Liver (tissue), 3 donors: ENCODE measurements at regions not wholly inside any gene's neighbourhood (a gene's known extent, or its start where the extent isn't known, plus 50 kb on each side); places are given as distances from the start of the nearest gene placed in this dataset.

Experiments used
- ATF3 ChIP-seq: IDR thresholded peaks from 2 replicates; pipeline ENCODE4 v1.6.1; 2016; ENCODE audit warnings: antibody characterized with exemption
- CTCF ChIP-seq: fragments of 150-350 bp; IDR thresholded peaks from 2 replicates; pipeline ENCODE4 v1.5.1; 2017; ENCODE audit warnings: improper control_type of control experiment, low read depth, low read length; ENCODE audit not compliant: missing input control
- FOXA1 ChIP-seq: IDR thresholded peaks from 2 replicates; pipeline ENCODE4 v1.6.1; 2016; ENCODE audit warnings: antibody characterized with exemption
- GABPA ChIP-seq, 2 donors: IDR thresholded peaks in 1 of 2; conservative IDR thresholded peaks in 1 of 2; 2 replicates each; pipeline ENCODE4 v1.6.1; 2016; ENCODE audit warnings: antibody characterized with exemption in 2 of 2, mild to moderate bottlenecking in 1 of 2, moderate library complexity in 1 of 2
- HNF4A ChIP-seq, 2 donors: conservative IDR thresholded peaks; 2 replicates each; pipeline ENCODE4 v1.6.1; 2016; ENCODE audit warnings: antibody characterized with exemption in 2 of 2, mild to moderate bottlenecking in 2 of 2
- JUND ChIP-seq, 2 donors: IDR thresholded peaks; 2 replicates each; pipeline ENCODE4 v1.6.1; 2016; ENCODE audit warnings: antibody characterized with exemption in 2 of 2
- MAX ChIP-seq: IDR thresholded peaks from 2 replicates; pipeline ENCODE4 v1.6.1; 2016; ENCODE audit warnings: antibody characterized with exemption
- NR2F2 ChIP-seq: IDR thresholded peaks from 2 replicates; pipeline ENCODE4 v1.6.1; 2016; ENCODE audit warnings: antibody characterized with exemption
- RAD21 ChIP-seq, 2 donors: IDR thresholded peaks; 2 replicates each; pipeline ENCODE4 v1.6.1; 2016; ENCODE audit warnings: antibody characterized with exemption in 2 of 2, mild to moderate bottlenecking in 2 of 2
- REST ChIP-seq: IDR thresholded peaks from 2 replicates; pipeline ENCODE4 v1.6.1; 2016; ENCODE audit warnings: antibody characterized with exemption, mild to moderate bottlenecking
- SP1 ChIP-seq: IDR thresholded peaks from 2 replicates; pipeline ENCODE4 v1.6.1; 2018; ENCODE audit warnings: antibody characterized with exemption, mild to moderate bottlenecking
- TAF1 ChIP-seq: conservative IDR thresholded peaks from 2 replicates; pipeline ENCODE4 v1.6.1; 2016; ENCODE audit warnings: antibody characterized with exemption, mild to moderate bottlenecking
- YY1 ChIP-seq: IDR thresholded peaks from 2 replicates; pipeline ENCODE4 v1.6.1; 2016; ENCODE audit warnings: antibody characterized with exemption, mild to moderate bottlenecking
- donor health status: healthy.
- donor health status: healthy.

GRCh38 chr2:60356346-60356745 is 197.1 kb downstream of the BCL11A start:
- no peak for TF ChIP-seq CTCF
- TF ChIP-seq FOXA1, result no peak
- TF ChIP-seq NR2F2, result no peak
- no peak for TF ChIP-seq TAF1
- TF ChIP-seq MAX, result no peak
- TF ChIP-seq ATF3, result no peak
- TF ChIP-seq RAD21 (IDR thresholded peaks at IDR 0.05), result no peak
- TF ChIP-seq YY1, result no peak
- no peak for TF ChIP-seq HNF4A (conservative IDR thresholded peaks at IDR 0.05)
- TF ChIP-seq JUND (IDR thresholded peaks at IDR 0.05), result no peak
- no peak for TF ChIP-seq REST
- no peak for TF ChIP-seq GABPA (IDR thresholded peaks at IDR 0.05 in 1 of 2, conservative IDR thresholded peaks at IDR 0.05 in 1 of 2)
- no peak for TF ChIP-seq SP1
